ENCODE measurements at regions not wholly inside any gene's neighbourhood (a gene's known extent, or its start where the extent isn't known, plus 50 kb on each side); places are given as distances from the start of the nearest gene placed in this dataset.

DNA sequence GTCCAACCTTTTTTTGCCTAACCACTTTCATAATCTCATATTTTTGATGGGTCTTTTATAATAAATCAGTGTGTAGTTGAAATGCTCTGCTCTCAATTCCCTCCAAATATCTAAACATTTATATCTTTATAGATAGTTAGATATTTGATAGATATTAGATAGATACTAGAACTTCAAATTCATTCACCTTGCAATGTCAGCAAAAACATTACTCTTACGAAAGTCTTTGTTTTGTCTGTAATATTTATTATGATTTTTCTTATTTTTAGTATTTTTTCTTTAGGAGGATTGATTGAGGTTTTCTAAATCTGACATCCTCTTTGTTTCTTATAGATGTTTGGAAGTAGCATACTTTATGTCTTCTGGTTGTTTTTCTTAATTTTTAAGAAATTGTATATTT, 2563.6 kb downstream of the PCDH7 start:
- TF ChIP-seq, protein P1, sequence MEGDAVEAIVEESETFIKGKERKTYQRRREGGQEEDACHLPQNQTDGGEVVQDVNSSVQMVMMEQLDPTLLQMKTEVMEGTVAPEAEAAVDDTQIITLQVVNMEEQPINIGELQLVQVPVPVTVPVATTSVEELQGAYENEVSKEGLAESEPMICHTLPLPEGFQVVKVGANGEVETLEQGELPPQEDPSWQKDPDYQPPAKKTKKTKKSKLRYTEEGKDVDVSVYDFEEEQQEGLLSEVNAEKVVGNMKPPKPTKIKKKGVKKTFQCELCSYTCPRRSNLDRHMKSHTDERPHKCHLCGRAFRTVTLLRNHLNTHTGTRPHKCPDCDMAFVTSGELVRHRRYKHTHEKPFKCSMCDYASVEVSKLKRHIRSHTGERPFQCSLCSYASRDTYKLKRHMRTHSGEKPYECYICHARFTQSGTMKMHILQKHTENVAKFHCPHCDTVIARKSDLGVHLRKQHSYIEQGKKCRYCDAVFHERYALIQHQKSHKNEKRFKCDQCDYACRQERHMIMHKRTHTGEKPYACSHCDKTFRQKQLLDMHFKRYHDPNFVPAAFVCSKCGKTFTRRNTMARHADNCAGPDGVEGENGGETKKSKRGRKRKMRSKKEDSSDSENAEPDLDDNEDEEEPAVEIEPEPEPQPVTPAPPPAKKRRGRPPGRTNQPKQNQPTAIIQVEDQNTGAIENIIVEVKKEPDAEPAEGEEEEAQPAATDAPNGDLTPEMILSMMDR (IDR thresholded peaks at IDR 0.05; ENCODE audit: low read length): no peak
- no peak for TF ChIP-seq EZH2 (IDR thresholded peaks at IDR 0.05; ENCODE audit: borderline replicate concordance, low read length)

Measured in OCI-LY1 (cell line).